PFSK-1 (cell line): ENCODE measurements at regions not wholly inside any gene's neighbourhood (a gene's known extent, or its start where the extent isn't known, plus 50 kb on each side); places are given as distances from the start of the nearest gene placed in this dataset.

ENCODE experiments used
- FOXP2 ChIP-seq: optimal IDR thresholded peaks from 2 replicates; pipeline ENCODE3; 2011; ENCODE audit warnings: borderline replicate concordance, control low read depth, inconsistent platforms; ENCODE audit not compliant: insufficient read depth; ENCODE audit errors: extremely low read length, extremely low read depth
- POLR2AphosphoS5 ChIP-seq: IDR thresholded peaks from 2 replicates; pipeline ENCODE4 v1.6.1; 2012; ENCODE audit warnings: low read depth, mild to moderate bottlenecking, control low read depth, low read length, moderate library complexity
- REST ChIP-seq, 2 experiments: IDR thresholded peaks; 2 replicates each; pipeline versions ENCODE4 v1.6.1 to v1.8.0; 2011 to 2012; ENCODE audit warnings: low read depth in 2 of 2, low read length in 2 of 2, control low read depth in 1 of 2, inconsistent platforms in 1 of 2, mild to moderate bottlenecking in 1 of 2, moderate library complexity in 1 of 2; ENCODE audit not compliant: insufficient read depth in 1 of 2
- TAF1 ChIP-seq: IDR thresholded peaks from 2 replicates; pipeline ENCODE4 v1.6.1; 2012; ENCODE audit warnings: low read length, control low read depth, borderline replicate concordance; ENCODE audit not compliant: insufficient read depth

GRCh38 chr2:18750672-18751554 lies 161.5 kb upstream of the NT5C1B start:
- TF ChIP-seq POLR2AphosphoS5 (no peak), FOXP2 (no peak), REST (IDR thresholded peaks at IDR 0.05; ENCODE audit: insufficient read depth in 1 of 2, low read depth in 2 of 2, low read length in 2 of 2) (no peak), TAF1 (no peak)
